ENCODE measurements at regions not wholly inside any gene's neighbourhood (a gene's known extent, or its start where the extent isn't known, plus 50 kb on each side); places are given as distances from the start of the nearest gene placed in this dataset.

DNA sequence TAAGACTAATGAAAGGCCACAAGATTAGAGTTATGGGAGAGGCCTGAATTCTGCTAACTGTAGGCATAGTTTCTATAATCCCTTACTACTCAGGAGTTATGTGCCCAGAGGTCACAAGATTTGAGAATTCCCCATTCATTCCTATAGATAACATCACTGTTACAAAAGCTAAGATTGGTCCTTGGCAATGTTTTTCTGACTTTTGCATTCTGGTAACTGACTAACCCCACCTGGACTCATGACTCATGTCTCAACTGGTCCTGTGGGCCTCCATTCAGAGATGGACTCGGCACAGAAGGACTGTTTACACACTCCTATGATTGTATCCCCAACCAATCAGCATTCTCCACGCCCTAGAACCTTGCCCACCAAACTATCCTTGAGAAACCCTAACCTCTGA lies 249.0 kb upstream of the ZP4 start:
- Histone ChIP-seq H4K20me1 (ENCODE audit: insufficient read depth, low read length) (no peaks in the 10 kb centered on the region), H3K27me3 (ENCODE audit: control insufficient read depth in 1 of 2, insufficient read depth in 2 of 2, low read length in 2 of 2) (no peaks in the 10 kb centered on the region), H3K9me3 (ENCODE audit: low read length) (peaks cover 98% of the 10 kb centered on the region), H2AFZ (ENCODE audit: low read length) (no peak overlapping the region), H3K4me1 (ENCODE audit: insufficient read depth, low read length) (no peaks in the 10 kb centered on the region), H3K36me3 (replicated peaks in 1 of 2; ENCODE audit: control insufficient read depth in 1 of 2, insufficient read depth in 2 of 2, low read length in 2 of 2) (no peaks in the 10 kb centered on the region), H3K27ac (ENCODE audit: extremely low read length, insufficient read depth, low read length) (no peak overlapping the region), H3K4me3 (replicated peaks in 1 of 3; ENCODE audit: insufficient read depth in 1 of 3, low read depth in 2 of 3, low read length in 3 of 3) (no peak overlapping the region), H3K79me2 (ENCODE audit: insufficient read depth, low read length) (no peaks in the 10 kb centered on the region), H3K4me2 (ENCODE audit: low read depth, low read length) (no peak overlapping the region), H3K9ac (ENCODE audit: insufficient read depth, low read depth, low read length) (no peak overlapping the region)
- ATAC-seq: no peak
- POLR2A ChIA-PET: no interaction called here
- in situ Hi-C loops (cut with HindIII; ENCODE audit: extremely low pct_ligation_motif_present, low pct_unique_long_range_greater_than_20kb): no loop called here
- no peak for FAIRE-seq
- BruUV-seq (replicated peaks): no TSS peak
- no peak for DNase-seq (ENCODE audit: low spot score)
- WGBS (ENCODE audit: low lambda C conversion rate): 0% methylated on average over 2 of the region's 2 CpGs
- intact Hi-C loops (cut with micrococcal nuclease; ENCODE audit: unreplicated experiment): no loop called here
- CTCF ChIA-PET (ENCODE audit: low intra/inter-chr PET ratio, low total read pairs): no interaction called here
- TF ChIP-seq ZNF160 (CRISPR knock-in tag; IDR thresholded peaks at IDR 0.05): no peak
- no peak for TF ChIP-seq SSRP1 (CRISPR knock-in tag; IDR thresholded peaks at IDR 0.05)
- no peak for TF ChIP-seq ZNF143 (CRISPR knock-in tag; IDR thresholded peaks at IDR 0.05)
- no peak for TF ChIP-seq ZSCAN31 (CRISPR knock-in tag; IDR thresholded peaks at IDR 0.05; ENCODE audit: low read depth)
- TF ChIP-seq, protein P1, sequence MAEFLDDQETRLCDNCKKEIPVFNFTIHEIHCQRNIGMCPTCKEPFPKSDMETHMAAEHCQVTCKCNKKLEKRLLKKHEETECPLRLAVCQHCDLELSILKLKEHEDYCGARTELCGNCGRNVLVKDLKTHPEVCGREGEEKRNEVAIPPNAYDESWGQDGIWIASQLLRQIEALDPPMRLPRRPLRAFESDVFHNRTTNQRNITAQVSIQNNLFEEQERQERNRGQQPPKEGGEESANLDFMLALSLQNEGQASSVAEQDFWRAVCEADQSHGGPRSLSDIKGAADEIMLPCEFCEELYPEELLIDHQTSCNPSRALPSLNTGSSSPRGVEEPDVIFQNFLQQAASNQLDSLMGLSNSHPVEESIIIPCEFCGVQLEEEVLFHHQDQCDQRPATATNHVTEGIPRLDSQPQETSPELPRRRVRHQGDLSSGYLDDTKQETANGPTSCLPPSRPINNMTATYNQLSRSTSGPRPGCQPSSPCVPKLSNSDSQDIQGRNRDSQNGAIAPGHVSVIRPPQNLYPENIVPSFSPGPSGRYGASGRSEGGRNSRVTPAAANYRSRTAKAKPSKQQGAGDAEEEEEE (CRISPR knock-in tag; IDR thresholded peaks at IDR 0.05; ENCODE audit: borderline replicate concordance): no peak
- TF ChIP-seq ZNF20 (CRISPR knock-in tag; IDR thresholded peaks at IDR 0.05): no peak
- TF ChIP-seq, protein P2, sequence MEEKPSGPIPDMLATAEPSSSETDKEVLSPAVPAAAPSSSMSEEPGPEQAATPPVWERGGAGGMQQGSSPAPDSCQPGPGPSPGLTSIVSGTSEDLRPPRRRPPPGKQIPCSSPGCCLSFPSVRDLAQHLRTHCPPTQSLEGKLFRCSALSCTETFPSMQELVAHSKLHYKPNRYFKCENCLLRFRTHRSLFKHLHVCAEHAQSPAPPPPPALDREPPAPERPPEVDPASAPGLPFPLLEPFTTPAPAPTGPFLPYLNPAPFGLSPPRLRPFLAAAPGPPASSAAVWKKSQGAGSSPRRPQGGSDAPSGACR (CRISPR knock-in tag; IDR thresholded peaks at IDR 0.05): no peak
- TF ChIP-seq, protein P3, sequence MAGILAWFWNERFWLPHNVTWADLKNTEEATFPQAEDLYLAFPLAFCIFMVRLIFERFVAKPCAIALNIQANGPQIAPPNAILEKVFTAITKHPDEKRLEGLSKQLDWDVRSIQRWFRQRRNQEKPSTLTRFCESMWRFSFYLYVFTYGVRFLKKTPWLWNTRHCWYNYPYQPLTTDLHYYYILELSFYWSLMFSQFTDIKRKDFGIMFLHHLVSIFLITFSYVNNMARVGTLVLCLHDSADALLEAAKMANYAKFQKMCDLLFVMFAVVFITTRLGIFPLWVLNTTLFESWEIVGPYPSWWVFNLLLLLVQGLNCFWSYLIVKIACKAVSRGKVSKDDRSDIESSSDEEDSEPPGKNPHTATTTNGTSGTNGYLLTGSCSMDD (CRISPR knock-in tag; IDR thresholded peaks at IDR 0.05): no peak
- no peak for TF ChIP-seq CBX5 (CRISPR knock-in tag; IDR thresholded peaks at IDR 0.05; ENCODE audit: borderline replicate concordance)
- TF ChIP-seq, protein P4, sequence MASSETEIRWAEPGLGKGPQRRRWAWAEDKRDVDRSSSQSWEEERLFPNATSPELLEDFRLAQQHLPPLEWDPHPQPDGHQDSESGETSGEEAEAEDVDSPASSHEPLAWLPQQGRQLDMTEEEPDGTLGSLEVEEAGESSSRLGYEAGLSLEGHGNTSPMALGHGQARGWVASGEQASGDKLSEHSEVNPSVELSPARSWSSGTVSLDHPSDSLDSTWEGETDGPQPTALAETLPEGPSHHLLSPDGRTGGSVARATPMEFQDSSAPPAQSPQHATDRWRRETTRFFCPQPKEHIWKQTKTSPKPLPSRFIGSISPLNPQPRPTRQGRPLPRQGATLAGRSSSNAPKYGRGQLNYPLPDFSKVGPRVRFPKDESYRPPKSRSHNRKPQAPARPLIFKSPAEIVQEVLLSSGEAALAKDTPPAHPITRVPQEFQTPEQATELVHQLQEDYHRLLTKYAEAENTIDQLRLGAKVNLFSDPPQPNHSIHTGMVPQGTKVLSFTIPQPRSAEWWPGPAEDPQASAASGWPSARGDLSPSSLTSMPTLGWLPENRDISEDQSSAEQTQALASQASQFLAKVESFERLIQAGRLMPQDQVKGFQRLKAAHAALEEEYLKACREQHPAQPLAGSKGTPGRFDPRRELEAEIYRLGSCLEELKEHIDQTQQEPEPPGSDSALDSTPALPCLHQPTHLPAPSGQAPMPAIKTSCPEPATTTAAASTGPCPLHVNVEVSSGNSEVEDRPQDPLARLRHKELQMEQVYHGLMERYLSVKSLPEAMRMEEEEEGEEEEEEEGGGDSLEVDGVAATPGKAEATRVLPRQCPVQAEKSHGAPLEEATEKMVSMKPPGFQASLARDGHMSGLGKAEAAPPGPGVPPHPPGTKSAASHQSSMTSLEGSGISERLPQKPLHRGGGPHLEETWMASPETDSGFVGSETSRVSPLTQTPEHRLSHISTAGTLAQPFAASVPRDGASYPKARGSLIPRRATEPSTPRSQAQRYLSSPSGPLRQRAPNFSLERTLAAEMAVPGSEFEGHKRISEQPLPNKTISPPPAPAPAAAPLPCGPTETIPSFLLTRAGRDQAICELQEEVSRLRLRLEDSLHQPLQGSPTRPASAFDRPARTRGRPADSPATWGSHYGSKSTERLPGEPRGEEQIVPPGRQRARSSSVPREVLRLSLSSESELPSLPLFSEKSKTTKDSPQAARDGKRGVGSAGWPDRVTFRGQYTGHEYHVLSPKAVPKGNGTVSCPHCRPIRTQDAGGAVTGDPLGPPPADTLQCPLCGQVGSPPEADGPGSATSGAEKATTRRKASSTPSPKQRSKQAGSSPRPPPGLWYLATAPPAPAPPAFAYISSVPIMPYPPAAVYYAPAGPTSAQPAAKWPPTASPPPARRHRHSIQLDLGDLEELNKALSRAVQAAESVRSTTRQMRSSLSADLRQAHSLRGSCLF (CRISPR knock-in tag; IDR thresholded peaks at IDR 0.05; ENCODE audit: borderline replicate concordance): no peak
- TF ChIP-seq, protein P5, sequence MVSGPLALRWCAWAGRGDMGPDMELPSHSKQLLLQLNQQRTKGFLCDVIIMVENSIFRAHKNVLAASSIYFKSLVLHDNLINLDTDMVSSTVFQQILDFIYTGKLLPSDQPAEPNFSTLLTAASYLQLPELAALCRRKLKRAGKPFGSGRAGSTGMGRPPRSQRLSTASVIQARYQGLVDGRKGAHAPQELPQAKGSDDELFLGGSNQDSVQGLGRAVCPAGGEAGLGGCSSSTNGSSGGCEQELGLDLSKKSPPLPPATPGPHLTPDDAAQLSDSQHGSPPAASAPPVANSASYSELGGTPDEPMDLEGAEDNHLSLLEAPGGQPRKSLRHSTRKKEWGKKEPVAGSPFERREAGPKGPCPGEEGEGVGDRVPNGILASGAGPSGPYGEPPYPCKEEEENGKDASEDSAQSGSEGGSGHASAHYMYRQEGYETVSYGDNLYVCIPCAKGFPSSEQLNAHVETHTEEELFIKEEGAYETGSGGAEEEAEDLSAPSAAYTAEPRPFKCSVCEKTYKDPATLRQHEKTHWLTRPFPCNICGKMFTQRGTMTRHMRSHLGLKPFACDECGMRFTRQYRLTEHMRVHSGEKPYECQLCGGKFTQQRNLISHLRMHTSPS (CRISPR knock-in tag; IDR thresholded peaks at IDR 0.05; ENCODE audit: low read depth): no peak
- no peak for TF ChIP-seq NAIF1 (CRISPR knock-in tag; IDR thresholded peaks at IDR 0.05; ENCODE audit: borderline replicate concordance)
